ENCODE measurements at regions not wholly inside any gene's neighbourhood (a gene's known extent, or its start where the extent isn't known, plus 50 kb on each side); places are given as distances from the start of the nearest gene placed in this dataset.

- no peak for TF ChIP-seq TEAD4 (IDR thresholded peaks at IDR 0.05)
- TF ChIP-seq YY1 (IDR thresholded peaks at IDR 0.05; ENCODE audit: low read depth): no peak
- TF ChIP-seq EGR1 (IDR thresholded peaks at IDR 0.05): no peak
These were observed 182.9 kb upstream of the MAP1B start for GRCh38 chr5:71924325-71924724.

GRCh38 chr5:71924980-71925379 lies 182.3 kb upstream of the MAP1B start:
- TF ChIP-seq MAX (IDR thresholded peaks at IDR 0.05): no peak
- no peak for TF ChIP-seq CREB1 (IDR thresholded peaks at IDR 0.05; ENCODE audit: low read depth)
- TF ChIP-seq TEAD4 (IDR thresholded peaks at IDR 0.05): no peak
- no peak for TF ChIP-seq EP300 (IDR thresholded peaks at IDR 0.05; ENCODE audit: borderline replicate concordance)
- no peak for TF ChIP-seq YY1 (IDR thresholded peaks at IDR 0.05; ENCODE audit: low read depth)
- no peak for TF ChIP-seq ZBTB7A (IDR thresholded peaks at IDR 0.05; ENCODE audit: low read depth)
- TF ChIP-seq TCF12 (IDR thresholded peaks at IDR 0.05; ENCODE audit: low read depth): no peak
- TF ChIP-seq USF1 (IDR thresholded peaks at IDR 0.05): no peak
- no peak for TF ChIP-seq RAD21 (IDR thresholded peaks at IDR 0.05; ENCODE audit: low read depth)
- no peak for TF ChIP-seq NFIC (IDR thresholded peaks at IDR 0.05)
- no peak for TF ChIP-seq CEBPB (IDR thresholded peaks at IDR 0.05)
- TF ChIP-seq EGR1 (IDR thresholded peaks at IDR 0.05): no peak
- no peak for TF ChIP-seq REST (IDR thresholded peaks at IDR 0.05; ENCODE audit: low read depth)

- TF ChIP-seq FOXM1 (IDR thresholded peaks at IDR 0.05; ENCODE audit: borderline replicate concordance, low read depth) (no peak), EP300 (IDR thresholded peaks at IDR 0.05; ENCODE audit: borderline replicate concordance) (no peak), RAD21 (IDR thresholded peaks at IDR 0.05; ENCODE audit: low read depth) (no peak), MAX (IDR thresholded peaks at IDR 0.05) (no peak), EGR1 (IDR thresholded peaks at IDR 0.05) (no peak), REST (IDR thresholded peaks at IDR 0.05; ENCODE audit: low read depth) (no peak), USF1 (IDR thresholded peaks at IDR 0.05) (no peak), TAF1 (IDR thresholded peaks at IDR 0.05; ENCODE audit: low read depth) (no peak), NFIC (IDR thresholded peaks at IDR 0.05) (no peak), CREB1 (IDR thresholded peaks at IDR 0.05; ENCODE audit: low read depth) (no peak), ZBTB7A (IDR thresholded peaks at IDR 0.05; ENCODE audit: low read depth) (no peak), TCF12 (IDR thresholded peaks at IDR 0.05; ENCODE audit: low read depth) (no peak), CEBPB (IDR thresholded peaks at IDR 0.05) (no peak), YY1 (IDR thresholded peaks at IDR 0.05; ENCODE audit: low read depth) (no peak), TEAD4 (IDR thresholded peaks at IDR 0.05) (no peak)
These were observed 181.6 kb upstream of the MAP1B start for GRCh38 chr5:71925608-71926091.

GRCh38 chr5:71929003-71929402 lies 178.3 kb upstream of the MAP1B start:
- TF ChIP-seq NFIC (IDR thresholded peaks at IDR 0.05): no peak

- TF ChIP-seq TCF12 (IDR thresholded peaks at IDR 0.05; ENCODE audit: low read depth): no peak
- peak; percentile 55 for TF ChIP-seq NFIC (IDR thresholded peaks at IDR 0.05)
These were observed 175.1 kb upstream of the MAP1B start for GRCh38 chr5:71932131-71932654.

GRCh38 chr5:71932655-71933338 lies 174.5 kb upstream of the MAP1B start:
- TF ChIP-seq USF1 (IDR thresholded peaks at IDR 0.05): 0 out of 2 replicates have a peak, but pooled peaks have one; percentile 22
- no peak for TF ChIP-seq CEBPB (IDR thresholded peaks at IDR 0.05)
